ENCODE measurements at regions not wholly inside any gene's neighbourhood (a gene's known extent, or its start where the extent isn't known, plus 50 kb on each side); places are given as distances from the start of the nearest gene placed in this dataset.

- BruUV-seq (replicated peaks) = no TSS peak
- no peak for TF ChIP-seq GATA2 (IDR thresholded peaks at IDR 0.05; ENCODE audit: insufficient read depth, insufficient read length, low read depth, low read length)
- intact Hi-C loops (cut with micrococcal nuclease) = no loop called here
- H3K9me3 ChIP-seq (replicated peaks; ENCODE audit: control insufficient read depth, insufficient read depth, low read length) = no peaks in the 10 kb centered on the region
- H3K36me3 ChIP-seq (ENCODE audit: control insufficient read depth in 2 of 2, extremely low read depth in 1 of 2, insufficient read depth in 2 of 2, low read length in 2 of 2) = no peaks in the 10 kb centered on the region
- FAIRE-seq = no peak
- POLR2A ChIA-PET = no interaction called here
- CTCF ChIA-PET = no interaction called here
- H3K9me1 ChIP-seq (replicated peaks; ENCODE audit: control insufficient read depth, extremely low read depth, insufficient read depth, low read length) = no peaks in the 10 kb centered on the region
- dilution Hi-C loops (cut with MboI; ENCODE audit: extremely low pct_ligation_motif_present, low sequenced_read_pairs) = no loop called here
- peaks cover 15% of the 10 kb centered on the region for H3K4me1 ChIP-seq (ENCODE audit: control insufficient read depth, extremely low read depth, insufficient read depth, low read length)
- no peak overlapping the region for H2AFZ ChIP-seq (ENCODE audit: low read depth, low read length)
- no peak overlapping the region for H3K4me3 ChIP-seq (replicated peaks in 1 of 3; ENCODE audit: insufficient read depth in 1 of 3, low read depth in 1 of 3, low read length in 3 of 3)
- no peaks in the 10 kb centered on the region for H3K79me2 ChIP-seq (ENCODE audit: control insufficient read depth, insufficient read depth, low read length)
- peaks cover 8% of the 10 kb centered on the region in 2 experiments for H3K27me3 ChIP-seq (ENCODE audit: control insufficient read depth in 2 of 2, insufficient read depth in 2 of 2, low read length in 2 of 2)
- no peak overlapping the region for H3K27ac ChIP-seq (ENCODE audit: insufficient read depth, low read depth, low read length)
- no peak overlapping the region for H3K4me2 ChIP-seq (ENCODE audit: insufficient read depth, low read length)
- no peaks in the 10 kb centered on the region for H4K20me1 ChIP-seq (replicated peaks; ENCODE audit: control insufficient read depth, extremely low read depth, insufficient read depth, low read length)
- H3K9ac ChIP-seq (replicated peaks; ENCODE audit: extremely low read depth, insufficient read depth, low read length) = no peak overlapping the region
- no peak for DNase-seq (ENCODE audit: low read depth, low spot score)
These were observed 67.3 kb upstream of the ITM2B start for GRCh38 chr13:48165727-48166126.

GRCh38 chr13:48165063-48165462 lies 67.9 kb upstream of the ITM2B start:
- Histone ChIP-seq H3K9ac (replicated peaks; ENCODE audit: extremely low read depth, insufficient read depth, low read length) (no peak overlapping the region), H2AFZ (ENCODE audit: low read depth, low read length) (no peak overlapping the region), H3K27me3 (ENCODE audit: control insufficient read depth in 2 of 2, insufficient read depth in 2 of 2, low read length in 2 of 2) (peaks cover 8% of the 10 kb centered on the region in 2 experiments), H3K4me3 (replicated peaks in 1 of 3; ENCODE audit: insufficient read depth in 1 of 3, low read depth in 1 of 3, low read length in 3 of 3) (no peak overlapping the region), H3K4me1 (ENCODE audit: control insufficient read depth, extremely low read depth, insufficient read depth, low read length) (peaks cover 15% of the 10 kb centered on the region), H3K4me2 (ENCODE audit: insufficient read depth, low read length) (no peak overlapping the region), H3K79me2 (ENCODE audit: control insufficient read depth, insufficient read depth, low read length) (no peaks in the 10 kb centered on the region), H3K27ac (ENCODE audit: insufficient read depth, low read depth, low read length) (no peak overlapping the region), H3K9me1 (replicated peaks; ENCODE audit: control insufficient read depth, extremely low read depth, insufficient read depth, low read length) (no peaks in the 10 kb centered on the region), H4K20me1 (replicated peaks; ENCODE audit: control insufficient read depth, extremely low read depth, insufficient read depth, low read length) (no peaks in the 10 kb centered on the region), H3K9me3 (replicated peaks; ENCODE audit: control insufficient read depth, insufficient read depth, low read length) (no peaks in the 10 kb centered on the region), H3K36me3 (ENCODE audit: control insufficient read depth in 2 of 2, extremely low read depth in 1 of 2, insufficient read depth in 2 of 2, low read length in 2 of 2) (no peaks in the 10 kb centered on the region)
- intact Hi-C loops (cut with micrococcal nuclease) (no loop called here), dilution Hi-C loops (cut with MboI; ENCODE audit: extremely low pct_ligation_motif_present, low sequenced_read_pairs) (no loop called here)
- ChIA-PET POLR2A (no interaction called here), CTCF (no interaction called here)
- DNase-seq (ENCODE audit: low read depth, low spot score) = no peak
- TF ChIP-seq GATA2 (IDR thresholded peaks at IDR 0.05; ENCODE audit: insufficient read depth, insufficient read length, low read depth, low read length) (no peak), EZH2 (IDR thresholded peaks at IDR 0.05; ENCODE audit: borderline replicate concordance, low read depth, low read length, severe bottlenecking) (no peak), FOS (IDR thresholded peaks at IDR 0.05; ENCODE audit: borderline replicate concordance, insufficient read depth, low read length) (no peak), POLR2A (IDR thresholded peaks at IDR 0.05; ENCODE audit: low read depth, low read length) (no peak), MYC (IDR thresholded peaks at IDR 0.05; ENCODE audit: low read depth, low read length) (no peak), POLR2AphosphoS5 (IDR thresholded peaks at IDR 0.05; ENCODE audit: insufficient read depth, low read depth, low read length) (no peak), JUN (IDR thresholded peaks at IDR 0.05; ENCODE audit: borderline replicate concordance, insufficient read depth, insufficient read length, low read depth) (no peak)
- TF ChIP-seq, protein P1, sequence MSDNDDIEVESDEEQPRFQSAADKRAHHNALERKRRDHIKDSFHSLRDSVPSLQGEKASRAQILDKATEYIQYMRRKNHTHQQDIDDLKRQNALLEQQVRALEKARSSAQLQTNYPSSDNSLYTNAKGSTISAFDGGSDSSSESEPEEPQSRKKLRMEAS (IDR thresholded peaks at IDR 0.05; ENCODE audit: insufficient read depth, insufficient read length) = no peak
- TF ChIP-seq, protein P2, sequence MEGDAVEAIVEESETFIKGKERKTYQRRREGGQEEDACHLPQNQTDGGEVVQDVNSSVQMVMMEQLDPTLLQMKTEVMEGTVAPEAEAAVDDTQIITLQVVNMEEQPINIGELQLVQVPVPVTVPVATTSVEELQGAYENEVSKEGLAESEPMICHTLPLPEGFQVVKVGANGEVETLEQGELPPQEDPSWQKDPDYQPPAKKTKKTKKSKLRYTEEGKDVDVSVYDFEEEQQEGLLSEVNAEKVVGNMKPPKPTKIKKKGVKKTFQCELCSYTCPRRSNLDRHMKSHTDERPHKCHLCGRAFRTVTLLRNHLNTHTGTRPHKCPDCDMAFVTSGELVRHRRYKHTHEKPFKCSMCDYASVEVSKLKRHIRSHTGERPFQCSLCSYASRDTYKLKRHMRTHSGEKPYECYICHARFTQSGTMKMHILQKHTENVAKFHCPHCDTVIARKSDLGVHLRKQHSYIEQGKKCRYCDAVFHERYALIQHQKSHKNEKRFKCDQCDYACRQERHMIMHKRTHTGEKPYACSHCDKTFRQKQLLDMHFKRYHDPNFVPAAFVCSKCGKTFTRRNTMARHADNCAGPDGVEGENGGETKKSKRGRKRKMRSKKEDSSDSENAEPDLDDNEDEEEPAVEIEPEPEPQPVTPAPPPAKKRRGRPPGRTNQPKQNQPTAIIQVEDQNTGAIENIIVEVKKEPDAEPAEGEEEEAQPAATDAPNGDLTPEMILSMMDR (IDR thresholded peaks at IDR 0.05; ENCODE audit: extremely low read depth in 1 of 2, insufficient read depth in 1 of 2, low read depth in 1 of 2, low read length in 2 of 2) = no peak
- BruUV-seq (replicated peaks) = no TSS peak
- FAIRE-seq = no peak
